GM21786 (cell line): ENCODE measurements at regions not wholly inside any gene's neighbourhood (a gene's known extent, or its start where the extent isn't known, plus 50 kb on each side); places are given as distances from the start of the nearest gene placed in this dataset.

Source experiments
- ATAC-seq: cut with Tn5 transposase; IDR thresholded peaks from one replicate; pipeline ENCODE4 v1.9.1; 2021; ENCODE audit not compliant: unreplicated experiment

DNA sequence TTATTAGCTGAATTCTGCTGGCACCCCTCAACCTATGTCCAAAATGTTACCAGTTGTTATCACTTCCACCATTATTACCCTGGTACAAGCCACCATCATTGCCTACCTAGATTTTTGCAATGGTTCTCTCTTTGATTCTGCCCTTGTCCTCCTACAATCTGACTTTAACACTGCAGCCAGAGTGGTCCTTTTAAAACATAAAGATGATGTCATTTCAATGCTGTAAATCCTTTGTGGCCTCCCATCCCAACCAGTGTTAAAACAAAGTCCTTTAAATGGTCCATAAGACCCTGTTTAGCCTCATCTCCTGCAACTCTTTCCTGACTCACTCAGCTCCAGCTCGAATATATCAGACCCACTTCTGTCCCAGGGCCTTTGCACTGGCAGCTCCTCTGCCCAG lies 54.9 kb upstream of the FSTL4 start:
- no peak for ATAC-seq

DNA sequence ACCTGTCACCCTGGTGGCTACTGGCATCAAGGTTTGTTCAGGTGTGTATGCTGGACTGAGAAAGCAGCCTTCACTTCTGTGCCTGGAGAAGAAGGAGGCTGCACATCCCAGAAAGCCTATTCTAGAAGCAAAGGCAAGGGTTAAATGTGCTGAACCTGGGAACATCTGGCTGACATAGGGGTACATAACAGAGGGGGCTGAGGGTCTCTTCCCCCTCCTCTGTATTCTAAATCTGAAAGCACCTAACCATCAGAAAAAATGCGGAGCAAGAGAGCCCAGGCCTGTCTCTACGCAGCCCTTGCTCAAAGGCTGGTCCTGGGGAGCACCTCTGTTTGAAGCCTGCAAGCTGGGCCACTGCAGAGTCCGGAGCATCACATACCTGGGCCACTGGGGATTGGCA lies 53.2 kb upstream of the FSTL4 start:
- no peak for ATAC-seq

DNA sequence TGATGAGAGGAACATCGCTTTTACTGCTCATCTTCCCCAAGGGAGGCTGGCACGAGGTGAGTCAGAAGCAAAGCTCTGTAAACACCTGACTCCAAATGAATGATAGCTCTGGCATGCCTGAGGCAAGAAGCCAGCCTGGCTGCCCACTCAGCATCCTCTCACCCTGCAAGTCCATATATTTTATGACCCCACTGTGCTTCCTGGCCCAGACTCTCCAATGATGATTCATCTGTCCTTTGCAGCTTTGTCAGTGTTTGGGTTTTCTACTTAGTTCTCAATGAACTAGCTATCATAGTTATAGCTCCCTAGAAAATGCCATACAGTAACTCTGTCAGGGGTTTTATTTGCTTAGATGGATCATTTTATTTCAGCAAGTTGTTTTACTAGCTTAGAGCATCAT lies 52.1 kb upstream of the FSTL4 start:
- no peak for ATAC-seq

DNA sequence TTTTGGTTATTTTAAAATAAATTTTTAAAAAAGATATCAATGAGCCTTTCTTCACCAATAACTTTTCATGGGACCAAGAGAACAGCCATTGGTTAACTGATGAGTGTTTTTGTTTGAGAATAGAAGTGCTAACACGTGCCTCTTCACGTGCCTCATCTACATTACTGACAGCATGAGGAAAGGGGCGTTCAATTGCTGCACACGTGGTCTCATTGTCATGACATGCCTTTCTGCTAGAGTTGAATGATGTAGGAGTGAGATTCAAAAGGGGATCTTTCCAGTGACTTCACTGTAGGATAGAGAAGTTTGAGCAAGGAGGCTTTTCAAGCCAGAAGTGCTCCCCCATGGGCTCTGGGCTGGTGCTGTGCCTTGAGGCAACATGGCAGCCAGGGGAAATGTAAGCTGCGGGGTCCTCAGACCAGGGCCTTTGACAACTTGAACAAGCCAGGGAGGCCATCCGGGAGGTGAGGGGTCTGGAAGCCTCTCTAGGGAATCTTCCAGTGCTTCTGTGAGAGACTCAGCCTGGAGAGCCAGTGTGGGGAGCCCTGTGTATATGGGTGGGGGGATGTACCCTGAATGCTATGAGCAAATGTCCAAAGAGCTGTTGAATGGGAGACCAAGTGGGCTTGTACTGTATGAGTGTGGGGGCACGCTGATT lies 51.2 kb upstream of the FSTL4 start:
- no peak for ATAC-seq

DNA sequence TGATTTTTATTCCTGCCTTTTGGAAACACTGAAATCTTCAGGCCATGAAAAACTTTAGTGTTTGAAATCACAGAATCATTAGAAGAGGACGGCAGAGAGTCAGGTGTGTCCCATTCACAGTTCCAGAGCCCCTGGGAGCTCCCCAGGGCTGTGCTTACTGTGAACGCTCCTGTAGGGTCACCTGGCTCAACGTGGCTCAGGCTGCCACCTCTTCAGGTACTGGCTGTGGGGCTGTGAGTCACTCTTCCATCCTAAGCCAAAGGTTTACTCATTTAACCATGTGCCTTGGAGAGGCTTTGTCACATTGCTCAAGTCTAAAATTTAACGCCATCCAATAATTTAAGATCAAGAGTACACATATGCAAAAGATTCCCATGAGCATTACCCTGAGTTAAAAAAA lies 50.2 kb upstream of the FSTL4 start:
- ATAC-seq, result no peak
